AG08396 (cell line): ENCODE measurements at regions not wholly inside any gene's neighbourhood (a gene's known extent, or its start where the extent isn't known, plus 50 kb on each side); places are given as distances from the start of the nearest gene placed in this dataset.
A peak's percentile ranks its signal among the peaks of the same experiment; 100 is the strongest.
"Not testable (repeated sequence)": the region's sequence is repeated elsewhere in the genome, so short reads cannot be mapped to it uniquely, and the experiment has no call there.

Source experiments
- DNase-seq: peaks from one replicate; pipeline ENCODE4 v3.0.0; 2012; ENCODE audit warnings: low spot score, mixed read lengths

GRCh38 chrX:4547213-4547836, 833.9 kb upstream of the PRKX start:
- DNase-seq: peak; percentile 26

- DNase-seq: not testable (repeated sequence)
These were observed 832.7 kb upstream of the PRKX start for GRCh38 chrX:4546178-4546577.

GRCh38 chrX:4528247-4528646, 814.8 kb upstream of the PRKX start:
- no peak for DNase-seq

GRCh38 chrX:4485912-4486311, 772.5 kb upstream of the PRKX start:
- no peak for DNase-seq

GRCh38 chrX:4484266-4484665, 770.8 kb upstream of the PRKX start:
- no peak for DNase-seq

- DNase-seq: no peak
These were observed 738.1 kb upstream of the PRKX start for GRCh38 chrX:4451591-4451990.

- no peak for DNase-seq
These were observed 736.7 kb upstream of the PRKX start for GRCh38 chrX:4450177-4450576.

GRCh38 chrX:4435905-4436304, 722.5 kb upstream of the PRKX start:
- no peak for DNase-seq

GRCh38 chrX:4397471-4397870, 684.0 kb upstream of the PRKX start:
- no peak for DNase-seq

GRCh38 chrX:4382273-4382672, 668.8 kb upstream of the PRKX start:
- no peak for DNase-seq

GRCh38 chrX:4380710-4381109, 667.3 kb upstream of the PRKX start:
- DNase-seq: no peak

GRCh38 chrX:4379071-4379470, 665.6 kb upstream of the PRKX start:
- no peak for DNase-seq

- no peak for DNase-seq
These were observed 660.3 kb upstream of the PRKX start for GRCh38 chrX:4373791-4374190.

- no peak for DNase-seq
These were observed 645.1 kb upstream of the PRKX start for GRCh38 chrX:4358577-4358976.

- no peak for DNase-seq
These were observed 609.5 kb upstream of the PRKX start for GRCh38 chrX:4322916-4323315.

- no peak for DNase-seq
These were observed 607.0 kb upstream of the PRKX start for GRCh38 chrX:4320436-4320947.

GRCh38 chrX:4315891-4316290, 602.4 kb upstream of the PRKX start:
- DNase-seq: no peak

GRCh38 chrX:4314586-4314985, 601.1 kb upstream of the PRKX start:
- no peak for DNase-seq

- DNase-seq: no peak
These were observed 563.7 kb upstream of the PRKX start for GRCh38 chrX:4277122-4277521.

GRCh38 chrX:4268676-4269075, 555.2 kb upstream of the PRKX start:
- DNase-seq: no peak

GRCh38 chrX:4265036-4265435, 551.6 kb upstream of the PRKX start:
- no peak for DNase-seq

GRCh38 chrX:4263030-4263803, 549.8 kb upstream of the PRKX start:
- no peak for DNase-seq

GRCh38 chrX:4253092-4253491, 539.6 kb upstream of the PRKX start:
- DNase-seq: no peak

- DNase-seq: no peak
These were observed 536.0 kb upstream of the PRKX start for GRCh38 chrX:4249401-4249800.
